ENCODE measurements at regions not wholly inside any gene's neighbourhood (a gene's known extent, or its start where the extent isn't known, plus 50 kb on each side); places are given as distances from the start of the nearest gene placed in this dataset.

GRCh38 chr2:34337735-34338134 lies 738.6 kb upstream of the FAM98A start:
- TF ChIP-seq CTCF (IDR thresholded peaks at IDR 0.05; ENCODE audit: insufficient read depth, low read length) (no peak), POLR2AphosphoS5 (IDR thresholded peaks at IDR 0.05; ENCODE audit: low read depth) (no peak)

All from HL-60 (cell line).